Ovary (tissue), 3 donors: ENCODE measurements at regions not wholly inside any gene's neighbourhood (a gene's known extent, or its start where the extent isn't known, plus 50 kb on each side); places are given as distances from the start of the nearest gene placed in this dataset.

Experiments used
- CTCF ChIP-seq, 3 donors: fragments of 450-650 bp in 2 of 3; fragments of 200-600 bp in 1 of 3; IDR thresholded peaks; one replicate each; pipeline versions ENCODE4 v1.5.1 to v1.8.0; 2016 to 2022; ENCODE audit warnings: antibody characterized with exemption in 3 of 3, mild to moderate bottlenecking in 1 of 3
- POLR2A ChIP-seq: fragments of 450-650 bp; IDR thresholded peaks from one replicate; pipeline ENCODE4 v1.6.1; 2017; ENCODE audit warnings: antibody characterized with exemption, mild to moderate bottlenecking, moderate library complexity
- donor health status: DM: no; HTN: no; CAD: no.

DNA sequence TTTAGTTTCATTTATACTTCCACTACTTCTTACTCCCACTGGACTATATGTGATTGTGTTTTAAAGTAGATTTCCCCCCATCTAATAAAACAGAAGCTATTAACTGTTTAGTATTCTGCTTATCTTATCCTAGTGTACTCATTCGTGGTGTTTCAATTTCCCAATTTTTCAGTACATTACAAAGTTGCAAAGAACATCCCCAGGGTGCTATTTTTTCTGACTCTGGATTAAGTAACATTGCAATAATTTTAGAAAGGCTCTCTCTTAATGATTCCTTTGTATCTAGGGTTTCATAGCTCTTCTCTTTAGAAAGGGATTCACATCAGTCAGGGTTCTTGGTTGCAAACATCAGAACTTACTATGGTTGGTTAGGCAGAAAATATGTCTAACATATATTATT, 317.9 kb upstream of the DIPK2B start:
- TF ChIP-seq CTCF (IDR thresholded peaks at IDR 0.05) (no peak), POLR2A (no peak)
